Posterior vena cava (tissue), 2 donors: ENCODE measurements at regions not wholly inside any gene's neighbourhood (a gene's known extent, or its start where the extent isn't known, plus 50 kb on each side); places are given as distances from the start of the nearest gene placed in this dataset.
"Not testable (repeated sequence)": the region's sequence is repeated elsewhere in the genome, so short reads cannot be mapped to it uniquely, and the experiment has no call there.

Experiments used
- DNase-seq: peaks from one replicate; pipeline ENCODE4 v3.0.0-alpha.2; 2020; ENCODE audit warnings: low spot score
- intact Hi-C, 2 donors: fragments of 100-400 bp; cut with DNase I; formaldehyde crosslinking; loops; one replicate each; pipeline versions ENCODE4 v1.14.1 to v1.14.2; 2022 to 2023
- donor health status: DM: yes; HTN: yes; CAD: no.
- donor health status: DM: yes; HTN: yes; CAD: no.

GRCh38 chr13:99751517-99752199 lies 219.9 kb downstream of the ZIC5 start:
- no peak for DNase-seq
- intact Hi-C loops: no loop called here

GRCh38 chr13:99750951-99751350 lies 220.6 kb downstream of the ZIC5 start:
- no peak for DNase-seq
- intact Hi-C loops: no loop called here

DNA sequence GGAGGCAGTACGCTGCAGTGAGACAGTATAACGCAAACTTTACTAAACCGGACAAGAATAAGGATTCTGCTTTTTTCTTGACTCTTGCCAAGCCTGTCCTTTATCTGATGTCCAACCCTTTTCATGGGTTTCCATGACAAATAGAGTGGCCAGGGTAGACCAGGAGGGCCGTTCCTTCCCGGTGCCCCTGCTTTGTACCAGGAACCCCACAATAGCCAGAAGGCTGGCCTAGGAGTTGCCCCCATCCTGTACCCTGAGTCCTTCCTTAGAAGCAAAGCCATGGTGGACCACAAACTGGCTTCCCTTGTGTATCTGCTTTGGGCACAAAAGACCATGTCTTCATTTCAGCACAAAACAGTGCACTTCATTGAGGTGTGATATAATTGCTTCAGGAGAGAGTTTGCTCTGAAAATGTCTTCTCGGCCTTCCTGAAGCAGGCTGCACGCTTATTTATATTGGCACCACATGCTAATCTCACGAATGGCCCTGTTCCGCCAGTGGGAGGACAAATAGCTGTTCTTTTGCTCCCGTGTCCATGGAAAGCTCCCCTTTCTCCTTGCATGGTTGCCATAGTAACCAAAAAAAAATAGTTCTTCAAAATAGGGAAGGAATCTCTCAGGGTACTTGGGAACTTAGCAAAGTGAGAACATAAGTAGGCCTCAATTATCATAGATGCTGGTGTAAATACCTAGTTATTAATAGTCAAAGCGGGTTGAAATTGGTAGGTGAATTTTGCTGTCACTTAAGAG lies 222.1 kb downstream of the ZIC5 start:
- DNase-seq: no peak
- intact Hi-C loops: no loop called here

- DNase-seq: no peak
- intact Hi-C loops: no loop called here
Observed at GRCh38 chr13:99747403-99747710, 224.2 kb downstream of the ZIC5 start.

DNA sequence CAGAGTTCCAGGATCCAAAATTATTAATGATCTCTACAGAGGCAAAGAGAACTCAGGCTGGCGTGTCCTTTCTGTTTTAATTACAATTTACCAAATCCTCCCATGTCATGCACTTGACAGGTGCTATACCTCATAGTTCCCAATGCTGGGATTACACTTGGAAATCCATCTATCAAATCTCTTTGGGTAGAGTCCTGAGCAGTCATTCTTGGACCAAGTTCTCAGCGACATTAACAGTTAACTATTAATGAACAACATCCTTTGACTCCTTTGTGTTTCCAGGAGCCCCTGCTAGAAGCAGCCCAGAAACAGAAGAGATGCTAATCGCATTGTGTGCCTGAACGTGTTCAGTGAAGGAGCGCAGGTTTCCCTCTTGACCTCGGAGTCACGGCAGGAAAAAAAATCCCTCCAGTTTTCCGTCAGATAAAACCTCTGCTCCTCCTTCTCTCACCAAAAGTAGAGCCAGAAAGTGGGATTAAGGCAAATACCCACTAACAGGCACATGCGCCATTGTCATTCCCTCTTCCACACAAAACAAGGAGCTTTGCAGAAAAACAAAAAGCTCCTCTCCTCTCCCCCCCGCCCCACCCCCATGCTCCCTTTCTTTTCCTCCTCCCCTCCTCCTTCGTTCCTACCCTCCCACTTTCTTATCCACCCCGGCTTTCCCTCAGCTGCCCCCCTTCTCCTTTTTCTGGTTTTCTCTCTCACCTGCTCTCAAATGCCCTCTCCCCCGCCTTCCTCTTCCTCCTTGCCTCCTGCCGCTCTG lies 224.7 kb downstream of the ZIC5 start:
- no peak for DNase-seq
- intact Hi-C loops: no loop called here

DNA sequence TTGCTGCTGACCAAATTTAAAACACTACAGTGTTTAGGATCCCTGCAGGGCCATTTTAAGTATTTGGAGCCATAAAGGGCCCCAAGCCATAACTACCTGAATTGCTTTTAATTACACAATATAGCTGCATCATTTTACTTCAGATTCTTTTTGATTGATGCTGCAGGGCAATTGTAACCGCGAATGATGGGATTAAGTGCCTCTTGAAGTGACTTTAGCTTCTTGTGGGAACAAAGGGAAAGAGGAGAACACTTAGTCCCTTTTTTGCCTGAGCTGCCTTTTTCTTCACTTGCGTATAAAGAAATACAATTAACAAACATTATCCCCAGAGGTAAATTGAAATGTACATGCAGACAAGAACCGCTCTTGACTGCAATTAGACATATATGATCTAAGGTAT lies 228.5 kb downstream of the ZIC5 start:
- intact Hi-C loops: no loop called here
- DNase-seq: no peak

GRCh38 chr13:99741960-99742359 lies 229.6 kb downstream of the ZIC5 start:
- intact Hi-C loops: no loop called here
- no peak for DNase-seq

DNA sequence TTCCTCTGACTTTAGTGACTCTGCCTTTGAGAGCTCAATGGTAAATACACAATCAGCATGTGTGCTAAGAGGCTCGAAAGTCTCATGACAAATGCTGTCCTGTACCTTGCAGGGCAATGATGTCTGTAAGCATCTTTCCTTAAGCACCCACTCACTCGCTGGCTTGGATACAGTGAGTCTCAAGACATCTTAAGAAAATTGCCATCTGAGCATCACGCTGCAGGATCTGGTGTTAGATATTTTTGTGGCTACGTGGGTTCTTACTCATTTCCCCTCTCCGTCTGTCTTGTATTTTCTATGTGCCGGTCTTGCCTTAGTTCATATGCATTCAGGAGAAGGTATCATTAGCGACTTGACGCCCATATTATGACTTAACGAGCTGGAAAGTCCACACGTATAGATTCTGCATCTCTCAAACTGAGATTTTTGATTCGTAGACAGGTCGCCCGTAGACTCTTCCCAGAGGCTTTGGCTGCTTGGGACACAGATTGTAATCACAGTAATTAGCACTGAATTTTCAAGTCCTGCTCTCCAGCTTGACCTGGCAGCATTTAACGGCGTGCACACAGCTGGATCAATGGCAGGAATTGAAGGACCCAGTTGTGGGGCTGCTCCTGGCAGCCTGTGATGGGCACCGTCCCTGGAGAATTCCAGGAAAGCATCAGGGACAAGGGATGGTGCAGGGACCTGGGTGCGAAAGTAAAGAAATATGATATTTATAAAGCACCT lies 231.2 kb downstream of the ZIC5 start:
- intact Hi-C loops: no loop called here

DNA sequence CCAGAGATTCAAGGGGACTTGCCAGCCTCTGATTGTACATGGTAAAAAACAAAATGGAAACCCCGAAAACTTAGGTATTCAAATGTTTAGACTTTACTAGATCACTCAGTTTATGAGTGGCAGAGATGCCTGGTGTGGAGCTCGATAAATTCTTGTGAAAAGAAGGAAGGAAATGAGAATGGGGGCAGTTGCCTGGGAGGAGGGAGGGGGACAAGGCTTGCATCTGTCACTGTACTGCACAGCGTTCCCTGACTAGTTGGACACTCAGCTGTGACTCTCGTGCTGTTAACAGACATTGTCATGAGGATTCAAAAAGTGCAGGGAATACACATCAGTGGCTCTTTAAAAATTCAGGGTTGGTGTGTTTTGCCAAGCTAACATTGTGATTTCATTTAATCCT lies 232.9 kb downstream of the ZIC5 start:
- no peak for DNase-seq
- intact Hi-C loops: loop anchor here in 1 of 2 donors (1.0 kb wide), 1 partner anchor 10 kb away; no protein-coding TSS in a partner anchor

More for the DNA sequence above, 231.2 kb downstream of the ZIC5 start:
- DNase-seq: no peak

DNA sequence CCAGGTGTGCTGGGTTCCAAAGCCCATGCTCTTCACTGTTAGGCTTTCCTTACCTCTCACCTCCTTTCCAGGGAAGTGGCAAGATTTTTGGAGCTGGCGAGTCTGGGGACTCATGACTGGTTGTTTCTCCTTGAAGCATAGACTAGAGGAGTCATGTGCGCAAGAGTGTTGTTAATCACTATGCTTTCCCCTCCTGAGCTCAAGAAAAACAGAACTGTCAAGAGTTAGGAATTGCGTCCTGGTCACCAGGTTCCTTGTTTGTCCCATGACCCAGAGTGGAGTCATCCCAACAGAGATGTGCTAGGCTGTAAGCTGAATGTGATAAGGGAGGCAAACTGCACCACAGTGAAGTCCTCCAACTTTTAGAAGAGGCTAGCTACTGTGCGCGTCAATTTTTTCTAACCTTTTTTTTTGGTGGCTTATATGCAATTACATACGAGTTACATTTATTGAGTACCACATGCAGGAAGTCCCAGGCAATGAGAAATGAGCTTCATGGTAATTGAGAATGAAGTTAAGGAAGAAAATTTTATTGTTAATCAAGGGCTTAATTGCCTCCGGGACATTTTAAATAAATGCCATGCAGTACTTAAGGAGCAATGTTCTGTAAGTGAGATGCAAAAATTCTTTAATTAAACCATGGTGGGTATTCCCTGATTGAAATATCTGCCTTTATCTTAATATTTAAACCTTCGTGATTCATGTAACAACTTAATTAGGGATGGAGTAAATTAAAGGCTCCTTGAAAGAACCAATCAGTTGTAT lies 233.9 kb downstream of the ZIC5 start:
- intact Hi-C loops: loop anchor here in 1 of 2 donors (1.0 kb wide), 1 partner anchor 9 kb away; no protein-coding TSS in a partner anchor

GRCh38 chr13:99736541-99736940 lies 235.0 kb downstream of the ZIC5 start:
- no peak for DNase-seq
- intact Hi-C loops: no loop called here

More for the DNA sequence above, 233.9 kb downstream of the ZIC5 start:
- no peak for DNase-seq

DNA sequence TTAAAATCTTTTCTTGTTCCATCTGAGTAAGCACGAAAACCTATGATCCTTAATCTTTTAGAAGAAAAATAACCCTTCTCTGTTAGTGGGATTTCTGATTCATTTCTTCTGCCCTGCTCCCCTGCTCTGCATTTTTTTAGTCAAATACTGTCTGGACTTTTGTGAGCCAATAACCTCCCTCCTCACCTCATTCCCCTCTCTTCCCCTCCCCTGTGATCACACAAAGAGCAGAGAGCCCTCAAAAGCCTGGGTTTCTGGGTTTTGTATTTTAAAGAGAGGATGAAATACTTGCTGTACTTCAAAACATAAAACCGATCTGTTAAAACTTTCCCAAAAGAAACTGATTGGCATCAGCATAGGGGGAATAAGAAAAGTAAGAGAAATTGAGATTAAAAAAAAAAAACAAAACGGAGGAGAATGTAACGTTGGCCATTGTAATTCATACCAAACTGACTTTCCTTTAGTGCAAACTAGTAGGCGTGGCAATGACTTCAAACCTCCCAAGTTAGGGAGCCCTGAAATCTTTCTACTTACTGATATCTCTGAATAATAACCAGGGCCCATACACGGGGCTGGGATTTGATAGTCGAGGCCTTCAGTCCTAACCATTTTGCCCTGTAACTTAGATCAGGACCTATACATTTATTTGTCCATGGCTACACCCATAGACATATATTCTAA lies 232.9 kb downstream of the TM9SF2 start:
- DNase-seq: no peak
- intact Hi-C loops: no loop called here

DNA sequence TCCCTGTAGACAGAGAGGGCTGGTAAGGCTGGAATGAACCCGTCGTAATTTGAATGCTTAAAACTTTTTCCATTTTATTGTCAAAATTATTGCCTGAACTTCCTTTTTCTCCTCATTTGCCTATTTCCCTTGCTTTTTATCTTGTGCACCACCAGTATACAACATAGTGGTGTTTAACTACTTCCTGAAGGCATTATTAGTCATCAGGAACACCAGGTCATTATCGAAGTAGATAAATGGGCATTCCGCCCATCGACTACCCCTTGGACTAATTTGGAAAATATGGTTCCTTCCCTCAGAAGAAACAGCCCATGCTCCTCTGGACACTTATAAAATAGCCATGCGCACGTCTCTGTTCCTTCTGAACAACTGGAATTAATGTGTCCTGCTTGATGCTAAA lies 232.1 kb downstream of the TM9SF2 start:
- DNase-seq: no peak
- intact Hi-C loops: no loop called here

DNA sequence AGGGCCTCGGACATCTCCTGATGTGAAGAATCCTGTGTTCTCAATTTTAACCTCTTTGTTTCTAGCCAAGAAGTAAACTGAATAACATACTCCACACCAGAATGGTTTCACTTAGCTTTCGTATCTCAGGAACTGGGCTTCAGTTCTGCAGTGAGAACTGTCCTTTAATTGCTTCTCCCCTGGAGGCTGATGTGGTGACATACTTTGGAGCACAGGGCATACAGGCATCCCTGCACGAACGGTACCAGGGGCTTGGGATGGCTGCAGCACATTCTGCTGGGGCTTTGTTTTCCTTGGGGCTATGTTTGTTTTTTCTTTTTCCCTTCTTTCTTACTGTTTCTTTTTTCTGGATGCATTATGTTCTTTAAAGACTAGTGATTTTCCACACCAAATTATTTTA lies 230.5 kb downstream of the TM9SF2 start:
- intact Hi-C loops: no loop called here
- DNase-seq: no peak

DNA sequence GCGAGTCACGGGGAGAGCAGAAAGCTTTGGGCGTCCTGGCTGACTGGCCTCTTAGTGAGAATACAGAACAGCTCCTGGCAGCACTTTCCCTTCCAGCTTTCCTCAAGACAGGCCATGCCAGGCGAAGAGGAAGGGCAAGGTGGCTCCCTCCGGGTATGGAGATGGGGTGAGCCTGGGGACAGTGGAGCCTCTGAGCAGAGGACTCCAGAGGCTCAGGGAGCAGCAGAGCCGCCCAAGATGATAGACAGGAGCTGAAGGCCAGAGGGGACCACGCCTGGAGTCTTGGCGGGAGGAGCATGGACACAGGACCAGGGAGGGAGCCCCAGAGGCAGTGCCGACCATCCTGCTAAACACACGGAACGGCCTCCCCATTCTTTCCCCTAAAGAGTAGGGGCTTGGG lies 229.1 kb downstream of the TM9SF2 start:
- intact Hi-C loops: no loop called here
- DNase-seq: no peak

- intact Hi-C loops: no loop called here
- no peak for DNase-seq
Observed at GRCh38 chr13:99729745-99730144, 228.5 kb downstream of the TM9SF2 start.

DNA sequence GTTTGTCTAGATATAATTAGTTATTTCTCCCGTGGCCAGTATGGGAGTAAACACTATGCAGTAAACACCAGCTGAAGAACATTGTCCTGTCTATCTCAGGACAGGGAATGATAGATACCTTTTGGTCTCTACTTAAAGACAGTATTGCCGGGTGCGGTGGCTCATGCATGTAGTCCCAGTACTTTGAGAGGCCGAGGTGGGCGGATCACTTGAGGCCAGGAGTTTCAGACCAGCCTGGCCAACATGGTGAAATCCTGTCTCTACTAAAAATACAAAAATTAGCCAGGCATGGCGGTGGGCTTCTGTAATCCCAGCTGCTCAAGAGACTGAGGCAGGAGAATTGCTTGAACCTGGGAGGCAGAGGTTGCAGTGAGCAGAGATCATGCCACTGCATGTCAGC lies 226.4 kb downstream of the TM9SF2 start:
- intact Hi-C loops: loop anchor here in 1 of 2 donors (1.0 kb wide), 1 partner anchor 11 kb away; no protein-coding TSS in a partner anchor

GRCh38 chr13:99726282-99726894 lies 225.1 kb downstream of the TM9SF2 start:
- no peak for DNase-seq
- intact Hi-C loops: no loop called here

More for the DNA sequence above, 226.4 kb downstream of the TM9SF2 start:
- DNase-seq: not testable (repeated sequence)
